ENCODE measurements at regions not wholly inside any gene's neighbourhood (a gene's known extent, or its start where the extent isn't known, plus 50 kb on each side); places are given as distances from the start of the nearest gene placed in this dataset.

GRCh38 chr11:92766698-92767097 is 202.8 kb upstream of the MTNR1B start:
- Histone ChIP-seq H3K36me3 (replicated peaks in 1 of 2; ENCODE audit: control insufficient read depth in 1 of 2, insufficient read depth in 2 of 2, low read length in 2 of 2) (no peaks in the 10 kb centered on the region), H3K27me3 (ENCODE audit: control insufficient read depth in 1 of 2, insufficient read depth in 2 of 2, low read length in 2 of 2) (no peaks in the 10 kb centered on the region; a peak in 2 of 5 replicates), H3K79me2 (ENCODE audit: insufficient read depth, low read length) (no peaks in the 10 kb centered on the region), H2AFZ (ENCODE audit: low read length) (no peak overlapping the region), H3K4me1 (ENCODE audit: insufficient read depth, low read length) (no peaks in the 10 kb centered on the region), H3K9me3 (ENCODE audit: low read length) (no peaks in the 10 kb centered on the region), H3K27ac (ENCODE audit: extremely low read length, insufficient read depth, low read length) (no peak overlapping the region), H3K4me3 (replicated peaks in 1 of 3; ENCODE audit: insufficient read depth in 1 of 3, low read depth in 2 of 3, low read length in 3 of 3) (no peak overlapping the region), H3K4me2 (ENCODE audit: low read depth, low read length) (no peak overlapping the region), H4K20me1 (ENCODE audit: insufficient read depth, low read length) (no peaks in the 10 kb centered on the region), H3K9ac (ENCODE audit: insufficient read depth, low read depth, low read length) (no peak overlapping the region)
- in situ Hi-C loops (cut with HindIII; ENCODE audit: extremely low pct_ligation_motif_present, low pct_unique_long_range_greater_than_20kb): no loop called here
- FAIRE-seq (no peak), ATAC-seq (no peak), DNase-seq (ENCODE audit: low spot score) (no peak)
- ChIA-PET POLR2A (no interaction called here), CTCF (ENCODE audit: low intra/inter-chr PET ratio, low total read pairs) (no interaction called here)
- intact Hi-C loops (cut with micrococcal nuclease; ENCODE audit: unreplicated experiment): no loop called here
- WGBS (ENCODE audit: low lambda C conversion rate): 14% methylated on average over 7 of the region's 7 CpGs
- TF ChIP-seq HNRNPK (IDR thresholded peaks at IDR 0.05; ENCODE audit: low read depth, low read length, poor library complexity, severe bottlenecking) (no peak), MNT (IDR thresholded peaks at IDR 0.05) (peak; percentile 54; the same call in 1 of the 2 replicates), ZNF121 (CRISPR knock-in tag; IDR thresholded peaks at IDR 0.05) (no peak), ZBTB26 (CRISPR knock-in tag; IDR thresholded peaks at IDR 0.05; ENCODE audit: borderline replicate concordance) (no peak), ZNF503 (CRISPR knock-in tag; IDR thresholded peaks at IDR 0.05) (no peak), ARNTL (CRISPR knock-in tag; IDR thresholded peaks at IDR 0.05) (no peak), U2AF2 (IDR thresholded peaks at IDR 0.05; ENCODE audit: low read depth, low read length) (no peak)
- TF ChIP-seq, protein P1, sequence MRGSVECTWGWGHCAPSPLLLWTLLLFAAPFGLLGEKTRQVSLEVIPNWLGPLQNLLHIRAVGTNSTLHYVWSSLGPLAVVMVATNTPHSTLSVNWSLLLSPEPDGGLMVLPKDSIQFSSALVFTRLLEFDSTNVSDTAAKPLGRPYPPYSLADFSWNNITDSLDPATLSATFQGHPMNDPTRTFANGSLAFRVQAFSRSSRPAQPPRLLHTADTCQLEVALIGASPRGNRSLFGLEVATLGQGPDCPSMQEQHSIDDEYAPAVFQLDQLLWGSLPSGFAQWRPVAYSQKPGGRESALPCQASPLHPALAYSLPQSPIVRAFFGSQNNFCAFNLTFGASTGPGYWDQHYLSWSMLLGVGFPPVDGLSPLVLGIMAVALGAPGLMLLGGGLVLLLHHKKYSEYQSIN (CRISPR knock-in tag; IDR thresholded peaks at IDR 0.05; ENCODE audit: borderline replicate concordance): no peak
- TF ChIP-seq, protein P2, sequence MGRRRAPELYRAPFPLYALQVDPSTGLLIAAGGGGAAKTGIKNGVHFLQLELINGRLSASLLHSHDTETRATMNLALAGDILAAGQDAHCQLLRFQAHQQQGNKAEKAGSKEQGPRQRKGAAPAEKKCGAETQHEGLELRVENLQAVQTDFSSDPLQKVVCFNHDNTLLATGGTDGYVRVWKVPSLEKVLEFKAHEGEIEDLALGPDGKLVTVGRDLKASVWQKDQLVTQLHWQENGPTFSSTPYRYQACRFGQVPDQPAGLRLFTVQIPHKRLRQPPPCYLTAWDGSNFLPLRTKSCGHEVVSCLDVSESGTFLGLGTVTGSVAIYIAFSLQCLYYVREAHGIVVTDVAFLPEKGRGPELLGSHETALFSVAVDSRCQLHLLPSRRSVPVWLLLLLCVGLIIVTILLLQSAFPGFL (CRISPR knock-in tag; IDR thresholded peaks at IDR 0.05): no peak
- BruUV-seq (replicated peaks): no TSS peak
